NT2/D1 (cell line): ENCODE measurements at regions not wholly inside any gene's neighbourhood (a gene's known extent, or its start where the extent isn't known, plus 50 kb on each side); places are given as distances from the start of the nearest gene placed in this dataset.

Experiments
- DNase-seq: peaks from one replicate; pipeline ENCODE4 v3.0.0-alpha.2; 2011; ENCODE audit warnings: low read depth, low spot score
- H3K27me3 ChIP-seq: 2 replicates; pipeline ENCODE4 v1.6.0; 2011; ENCODE audit warnings: mild to moderate bottlenecking; ENCODE audit not compliant: insufficient read length, insufficient read depth
- H3K36me3 ChIP-seq: 2 replicates; pipeline ENCODE4 v1.6.1; 2011; ENCODE audit warnings: mild to moderate bottlenecking, low read length, mixed read lengths; ENCODE audit not compliant: insufficient read depth, insufficient read length
- H3K4me1 ChIP-seq: 2 replicates; pipeline ENCODE4 v1.5.1; 2011; ENCODE audit not compliant: insufficient read depth, insufficient read length
- H3K4me3 ChIP-seq: 2 replicates; pipeline ENCODE4 v1.5.1; 2011; ENCODE audit warnings: low read depth; ENCODE audit not compliant: insufficient read length
- H3K9ac ChIP-seq: 2 replicates; pipeline ENCODE4 v1.6.0; 2011; ENCODE audit warnings: low read depth; ENCODE audit not compliant: insufficient read length
- H3K9me3 ChIP-seq: 2 replicates; pipeline ENCODE4 v1.5.1; 2011; ENCODE audit warnings: mild to moderate bottlenecking, low read length; ENCODE audit not compliant: insufficient read depth
- SUZ12 ChIP-seq: IDR thresholded peaks from 2 replicates; pipeline ENCODE4 v1.6.1; 2011; ENCODE audit not compliant: insufficient read length, insufficient read depth; ENCODE audit errors: extremely low read depth
- YY1 ChIP-seq: IDR thresholded peaks from 2 replicates; pipeline ENCODE4 v1.6.1; 2011; ENCODE audit not compliant: insufficient read length, insufficient read depth
- ZNF274 ChIP-seq: IDR thresholded peaks from 2 replicates; pipeline ENCODE4 v1.6.1; 2011; ENCODE audit warnings: mild to moderate bottlenecking, low read depth, low read length

DNA sequence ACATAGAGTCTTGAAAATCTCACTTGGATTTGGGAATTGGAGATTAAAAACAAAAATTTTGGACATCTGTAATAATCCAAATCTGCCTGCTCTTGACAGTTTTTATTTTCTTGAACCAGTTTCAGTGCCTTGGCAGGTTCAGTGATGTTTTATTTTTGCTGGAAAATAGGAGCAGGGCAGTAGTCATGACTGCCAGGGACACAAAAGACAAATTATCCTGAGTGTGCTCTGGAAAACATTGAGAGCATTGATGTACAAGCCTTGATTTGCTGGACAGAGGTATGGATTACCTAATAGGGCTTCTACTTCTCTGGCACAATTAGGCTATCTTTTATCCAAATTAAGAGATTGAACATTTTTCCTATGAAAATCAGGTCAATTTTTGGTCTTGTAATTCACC is 123.4 kb upstream of the SFRP2 start:
- TF ChIP-seq ZNF274 = no peak
- TF ChIP-seq YY1 = no peak
- no peak for TF ChIP-seq SUZ12
- H3K4me1 ChIP-seq = no peaks in the 10 kb centered on the region
- no peaks in the 10 kb centered on the region for H3K27me3 ChIP-seq
- no peaks in the 10 kb centered on the region for H3K36me3 ChIP-seq
- no peak for DNase-seq
- no peak overlapping the region for H3K9ac ChIP-seq
- no peaks in the 10 kb centered on the region for H3K9me3 ChIP-seq
- H3K4me3 ChIP-seq = no peak overlapping the region

DNA sequence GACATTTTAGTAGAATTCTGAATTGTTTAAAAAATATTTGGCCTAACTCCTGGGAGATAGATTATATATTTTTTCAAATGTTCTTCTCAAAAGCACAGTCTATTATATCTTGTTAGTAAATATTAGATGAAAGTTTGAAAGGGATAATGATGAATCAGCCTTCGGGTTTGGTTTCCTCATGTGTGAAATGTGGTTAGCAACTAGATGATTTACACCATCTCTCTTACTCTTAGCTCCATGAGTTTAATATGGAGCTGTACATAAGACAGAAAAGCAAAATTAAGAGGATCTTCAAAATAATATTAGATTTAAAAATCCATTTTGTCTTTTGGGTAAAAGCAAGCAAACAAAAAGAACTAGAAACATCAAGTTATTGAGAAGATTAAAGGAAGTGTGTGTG is 120.8 kb upstream of the SFRP2 start:
- no peak overlapping the region for H3K9ac ChIP-seq
- H3K36me3 ChIP-seq = no peaks in the 10 kb centered on the region
- no peaks in the 10 kb centered on the region for H3K4me1 ChIP-seq
- H3K4me3 ChIP-seq = no peak overlapping the region
- no peaks in the 10 kb centered on the region for H3K9me3 ChIP-seq
- DNase-seq = no peak
- H3K27me3 ChIP-seq = no peaks in the 10 kb centered on the region
- TF ChIP-seq ZNF274 (no peak), YY1 (no peak), SUZ12 (no peak)

DNA sequence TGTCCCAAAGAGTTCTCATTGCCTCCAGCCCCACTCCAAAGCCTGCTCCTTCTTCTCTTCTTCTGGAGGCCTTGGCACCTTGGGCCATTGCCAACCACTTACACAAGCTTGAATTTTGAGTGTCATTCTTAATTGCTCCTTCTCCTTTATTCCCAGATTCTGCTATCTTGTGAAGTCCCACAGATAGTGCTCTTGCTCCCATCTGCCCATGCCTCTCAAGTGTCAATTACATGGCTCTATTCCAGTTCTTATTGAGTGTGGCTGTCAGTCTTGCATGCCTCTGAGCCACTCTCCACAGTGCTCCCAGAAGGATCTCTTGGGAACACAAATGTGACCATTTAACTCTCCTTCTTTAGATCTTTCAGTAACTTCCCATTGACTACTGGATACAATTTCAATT is 117.3 kb upstream of the SFRP2 start:
- DNase-seq = no peak
- H3K4me3 ChIP-seq = no peak overlapping the region
- H3K27me3 ChIP-seq = no peaks in the 10 kb centered on the region
- H3K9ac ChIP-seq = no peak overlapping the region
- H3K36me3 ChIP-seq = no peaks in the 10 kb centered on the region
- no peaks in the 10 kb centered on the region for H3K4me1 ChIP-seq
- TF ChIP-seq SUZ12 (no peak), YY1 (no peak), ZNF274 (no peak)
- H3K9me3 ChIP-seq = no peaks in the 10 kb centered on the region

DNA sequence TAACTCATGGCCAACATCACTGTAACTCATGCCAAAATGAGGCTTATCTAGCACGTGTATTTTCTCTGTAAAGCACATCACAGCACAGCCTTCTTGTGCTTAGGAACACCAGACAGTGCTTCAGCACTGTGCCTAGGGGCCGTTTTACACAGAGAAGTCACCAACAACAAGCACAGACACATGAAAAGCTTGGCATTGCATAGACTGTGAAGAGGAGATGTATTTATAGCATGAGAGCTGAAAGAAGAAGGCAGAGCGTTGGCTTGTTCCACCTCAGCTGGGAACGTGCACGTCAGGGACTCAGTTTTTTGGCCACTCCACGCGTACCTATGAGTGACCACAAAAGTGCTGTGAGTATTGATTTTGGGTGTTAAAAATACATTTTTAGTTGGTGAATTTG is 116.3 kb upstream of the SFRP2 start:
- no peaks in the 10 kb centered on the region for H3K27me3 ChIP-seq
- H3K9me3 ChIP-seq = no peaks in the 10 kb centered on the region
- no peaks in the 10 kb centered on the region for H3K36me3 ChIP-seq
- DNase-seq = no peak
- no peak overlapping the region for H3K4me3 ChIP-seq
- H3K4me1 ChIP-seq = no peaks in the 10 kb centered on the region
- TF ChIP-seq ZNF274 (no peak), YY1 (no peak), SUZ12 (no peak)
- no peak overlapping the region for H3K9ac ChIP-seq

DNA sequence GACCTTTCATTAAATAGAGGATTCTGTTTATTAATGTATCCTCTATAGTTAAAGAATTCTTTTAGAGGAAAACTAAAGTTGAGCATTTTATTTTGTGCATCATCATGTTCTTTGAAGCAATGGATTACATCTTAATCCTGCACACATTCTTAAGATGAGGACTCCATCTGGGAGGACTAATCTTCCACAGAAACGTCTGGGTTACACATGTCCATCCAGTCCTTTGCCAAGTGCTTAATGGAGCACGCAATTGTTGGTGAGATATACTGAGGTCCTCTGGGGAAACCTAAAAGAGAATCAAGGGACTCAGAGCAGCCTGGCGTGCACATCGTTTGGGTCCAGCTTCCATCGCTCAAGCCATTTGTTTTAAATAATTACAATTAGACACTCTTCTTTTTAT is 115.1 kb upstream of the SFRP2 start:
- Histone ChIP-seq H3K27me3 (no peaks in the 10 kb centered on the region), H3K36me3 (no peaks in the 10 kb centered on the region), H3K9ac (no peak overlapping the region), H3K9me3 (no peaks in the 10 kb centered on the region), H3K4me1 (no peaks in the 10 kb centered on the region), H3K4me3 (no peak overlapping the region)
- no peak for DNase-seq
- TF ChIP-seq SUZ12 (no peak), YY1 (no peak), ZNF274 (no peak)

DNA sequence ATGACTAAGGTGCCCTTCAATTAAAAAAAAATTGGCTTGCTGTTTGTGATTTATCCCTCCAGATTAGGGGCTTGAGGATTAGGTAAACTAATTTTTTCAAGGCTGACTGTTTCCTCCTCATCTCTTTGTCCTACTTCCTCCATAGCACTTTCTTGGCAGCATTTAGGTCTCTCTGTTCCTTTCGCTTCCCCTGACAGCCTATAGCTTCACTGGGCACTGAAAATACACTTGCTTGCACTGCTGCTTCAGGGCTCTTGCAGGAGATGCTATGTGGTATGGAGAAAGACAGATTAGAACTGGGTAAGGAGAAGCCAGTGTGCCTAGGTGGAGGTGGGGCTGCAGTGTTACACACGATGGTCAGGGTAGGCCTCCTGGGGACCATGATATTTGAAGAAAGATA is 112.3 kb upstream of the SFRP2 start:
- Histone ChIP-seq H3K4me3 (no peak overlapping the region), H3K9ac (no peak overlapping the region), H3K27me3 (no peaks in the 10 kb centered on the region), H3K4me1 (no peaks in the 10 kb centered on the region), H3K36me3 (no peaks in the 10 kb centered on the region), H3K9me3 (no peaks in the 10 kb centered on the region)
- no peak for TF ChIP-seq ZNF274
- no peak for TF ChIP-seq YY1
- TF ChIP-seq SUZ12 = no peak
- DNase-seq = no peak

DNA sequence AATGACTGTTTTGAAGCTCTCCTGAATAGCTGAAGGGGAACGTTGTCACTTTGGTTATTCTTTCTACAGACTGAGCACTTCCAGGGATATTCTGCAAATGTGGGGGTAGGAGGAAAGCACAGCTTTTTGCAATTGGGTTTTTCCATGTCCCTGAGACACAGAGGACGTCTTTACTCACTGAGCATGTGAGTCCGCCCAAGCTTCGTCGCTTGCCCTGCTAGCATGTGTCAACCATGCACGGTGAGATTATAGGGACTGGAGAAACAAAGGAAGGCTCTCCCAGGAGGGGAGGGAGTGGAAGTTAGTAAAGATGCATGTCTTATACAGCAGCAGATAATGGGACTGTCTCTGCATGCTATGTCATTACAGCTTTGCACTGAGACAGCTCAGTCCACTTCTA is 111.5 kb upstream of the SFRP2 start:
- H3K9ac ChIP-seq = no peak overlapping the region

DNA sequence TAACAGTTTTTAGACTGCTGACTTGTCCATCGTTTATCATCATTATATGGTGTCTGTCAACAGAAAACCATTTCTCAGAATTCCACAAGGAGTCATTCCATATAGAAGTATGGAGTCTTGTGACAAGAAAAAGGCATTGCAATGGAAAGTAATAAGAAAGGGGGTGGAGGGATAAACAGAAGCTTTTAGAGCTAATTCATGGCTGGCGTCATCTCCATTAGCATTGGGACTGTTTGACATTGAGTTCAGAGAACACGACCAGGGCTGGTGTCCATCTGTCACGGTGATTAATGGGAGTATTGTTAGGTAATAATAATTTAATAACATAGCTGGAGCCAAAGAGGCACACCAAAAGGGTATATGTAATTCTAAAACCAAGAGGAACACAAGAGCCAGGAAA is 101.9 kb upstream of the SFRP2 start:
- Histone ChIP-seq H3K4me3 (no peak overlapping the region), H3K9me3 (no peaks in the 10 kb centered on the region), H3K4me1 (no peaks in the 10 kb centered on the region), H3K27me3 (no peaks in the 10 kb centered on the region), H3K36me3 (no peaks in the 10 kb centered on the region), H3K9ac (no peak overlapping the region)
- no peak for TF ChIP-seq YY1
- no peak for TF ChIP-seq SUZ12
- no peak for TF ChIP-seq ZNF274
- DNase-seq = no peak

More for the DNA sequence above, 111.5 kb upstream of the SFRP2 start:
- H3K9me3 ChIP-seq = no peaks in the 10 kb centered on the region
- no peaks in the 10 kb centered on the region for H3K27me3 ChIP-seq
- no peaks in the 10 kb centered on the region for H3K36me3 ChIP-seq
- H3K4me1 ChIP-seq = no peaks in the 10 kb centered on the region
- TF ChIP-seq YY1 (no peak), ZNF274 (no peak)
- no peak overlapping the region for H3K4me3 ChIP-seq
- no peak for DNase-seq
